Loucy (cell line): ENCODE measurements at regions not wholly inside any gene's neighbourhood (a gene's known extent, or its start where the extent isn't known, plus 50 kb on each side); places are given as distances from the start of the nearest gene placed in this dataset.
"Not testable (repeated sequence)": the region's sequence is repeated elsewhere in the genome, so short reads cannot be mapped to it uniquely, and the experiment has no call there.

ENCODE experiments used
- H2AFZ ChIP-seq: fragments of 200-600 bp; sonication (generic); 2 replicates; pipeline ENCODE4 v1.6.0; 2016; ENCODE audit warnings: antibody characterized with exemption, mild to moderate bottlenecking, low read length, moderate library complexity
- H3F3A ChIP-seq: fragments of 200-600 bp; 2 replicates; pipeline ENCODE4 v1.6.0; 2016; ENCODE audit warnings: antibody characterized with exemption, low read depth, mild to moderate bottlenecking
- H3K27me3 ChIP-seq: fragments of 200-600 bp; sonication (generic); 2 replicates; pipeline ENCODE4 v1.6.1; 2014; ENCODE audit warnings: low read length, mild to moderate bottlenecking; ENCODE audit not compliant: insufficient read depth, poor library complexity, severe bottlenecking
- H3K36me3 ChIP-seq: fragments of 200-600 bp; sonication (generic); 2 replicates; pipeline ENCODE4 v1.6.1; 2016; ENCODE audit warnings: low read length; ENCODE audit not compliant: insufficient read depth
- H3K4me1 ChIP-seq: fragments of 200-600 bp; sonication (generic); 2 replicates; pipeline ENCODE4 v1.5.1; 2014; ENCODE audit warnings: low read length, mild to moderate bottlenecking; ENCODE audit not compliant: insufficient read depth, poor library complexity, severe bottlenecking
- H3K4me2 ChIP-seq: fragments of 200-600 bp; sonication (generic); 2 replicates; pipeline ENCODE4 v1.6.0; 2014; ENCODE audit warnings: antibody characterized with exemption, low read length, low read depth, mild to moderate bottlenecking; ENCODE audit not compliant: poor library complexity, severe bottlenecking
- H3K4me3 ChIP-seq: fragments of 200-600 bp; sonication (generic); 2 replicates; pipeline ENCODE4 v1.5.1; 2014; ENCODE audit warnings: low read length, mild to moderate bottlenecking, mixed read lengths; ENCODE audit not compliant: poor library complexity, severe bottlenecking
- H3K79me2 ChIP-seq: fragments of 200-600 bp; sonication (generic); 2 replicates; pipeline ENCODE4 v1.6.1; 2014; ENCODE audit warnings: low read length; ENCODE audit not compliant: insufficient read depth
- H3K9ac ChIP-seq: fragments of 200-600 bp; sonication (generic); 2 replicates; pipeline ENCODE4 v1.6.0; 2014; ENCODE audit warnings: mild to moderate bottlenecking, low read depth, low read length, moderate library complexity; ENCODE audit not compliant: poor library complexity, severe bottlenecking
- H3K9me2 ChIP-seq: fragments of 200-600 bp; sonication (generic); replicated peaks from 2 replicates; pipeline ENCODE4 v1.6.1; 2016; ENCODE audit warnings: low read depth, low read length, mixed read lengths
- H3K9me3 ChIP-seq: fragments of 200-600 bp; sonication (generic); 2 replicates; pipeline ENCODE4 v1.6.1; 2014; ENCODE audit warnings: mild to moderate bottlenecking, antibody characterized with exemption, low read length, low read depth; ENCODE audit not compliant: insufficient read depth
- H4K20me1 ChIP-seq: fragments of 200-600 bp; sonication (generic); 2 replicates; pipeline ENCODE4 v1.6.0; 2014; ENCODE audit warnings: antibody characterized with exemption, low read length, mild to moderate bottlenecking; ENCODE audit not compliant: insufficient read depth, poor library complexity, severe bottlenecking
- EZH2phosphoT487 ChIP-seq: fragments of 200-600 bp; IDR thresholded peaks from 2 replicates; pipeline ENCODE4 v1.6.1; 2018; ENCODE audit warnings: antibody characterized with exemption, mild to moderate bottlenecking, moderate library complexity, borderline replicate concordance
- TF ChIP-seq, protein P1 (sequence below): fragments of 200-600 bp; sonication (generic); conservative IDR thresholded peaks from 2 replicates; pipeline ENCODE4 v1.5.1; 2014; ENCODE audit warnings: mild to moderate bottlenecking, antibody characterized with exemption, low read length

DNA sequence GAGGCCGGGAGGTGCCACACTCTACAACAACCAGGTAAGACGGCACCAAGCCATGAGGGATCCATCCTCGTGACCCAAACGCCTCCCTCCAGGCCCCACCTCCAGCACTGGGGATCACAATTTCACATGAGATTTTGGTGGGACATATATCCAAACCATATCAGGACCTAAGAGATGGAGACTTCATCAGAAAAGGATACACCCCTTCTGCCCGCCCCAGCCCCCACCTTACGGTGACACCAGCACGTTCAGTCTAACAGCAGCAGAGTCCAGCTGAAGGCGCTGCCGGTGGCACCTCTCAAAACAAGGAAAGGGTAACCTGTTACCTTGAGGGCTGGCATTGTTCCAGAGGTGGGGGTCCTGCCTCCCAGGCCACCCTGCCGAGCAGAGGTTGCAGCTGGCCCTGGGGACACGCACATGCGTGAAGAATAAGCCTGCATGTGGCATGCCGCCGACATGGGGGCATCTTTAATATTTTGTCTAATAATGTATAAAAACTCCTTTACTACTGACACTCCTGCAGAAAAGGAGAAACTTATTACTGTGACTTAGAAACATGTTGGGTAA lies 154.4 kb downstream of the GALR1 start:
- H3K36me3 ChIP-seq = no peaks in the 10 kb centered on the region
- H3K4me3 ChIP-seq = no peak overlapping the region
- no peaks in the 10 kb centered on the region for H4K20me1 ChIP-seq
- H2AFZ ChIP-seq = no peak overlapping the region
- H3K27me3 ChIP-seq = no peaks in the 10 kb centered on the region
- TF ChIP-seq, protein P1, sequence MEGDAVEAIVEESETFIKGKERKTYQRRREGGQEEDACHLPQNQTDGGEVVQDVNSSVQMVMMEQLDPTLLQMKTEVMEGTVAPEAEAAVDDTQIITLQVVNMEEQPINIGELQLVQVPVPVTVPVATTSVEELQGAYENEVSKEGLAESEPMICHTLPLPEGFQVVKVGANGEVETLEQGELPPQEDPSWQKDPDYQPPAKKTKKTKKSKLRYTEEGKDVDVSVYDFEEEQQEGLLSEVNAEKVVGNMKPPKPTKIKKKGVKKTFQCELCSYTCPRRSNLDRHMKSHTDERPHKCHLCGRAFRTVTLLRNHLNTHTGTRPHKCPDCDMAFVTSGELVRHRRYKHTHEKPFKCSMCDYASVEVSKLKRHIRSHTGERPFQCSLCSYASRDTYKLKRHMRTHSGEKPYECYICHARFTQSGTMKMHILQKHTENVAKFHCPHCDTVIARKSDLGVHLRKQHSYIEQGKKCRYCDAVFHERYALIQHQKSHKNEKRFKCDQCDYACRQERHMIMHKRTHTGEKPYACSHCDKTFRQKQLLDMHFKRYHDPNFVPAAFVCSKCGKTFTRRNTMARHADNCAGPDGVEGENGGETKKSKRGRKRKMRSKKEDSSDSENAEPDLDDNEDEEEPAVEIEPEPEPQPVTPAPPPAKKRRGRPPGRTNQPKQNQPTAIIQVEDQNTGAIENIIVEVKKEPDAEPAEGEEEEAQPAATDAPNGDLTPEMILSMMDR = no peak
- no peaks in the 10 kb centered on the region for H3K79me2 ChIP-seq
- no peaks in the 10 kb centered on the region for H3F3A ChIP-seq
- no peak overlapping the region for H3K9ac ChIP-seq
- no peak overlapping the region for H3K4me2 ChIP-seq
- no peaks in the 10 kb centered on the region for H3K9me3 ChIP-seq
- no peaks in the 10 kb centered on the region for H3K4me1 ChIP-seq
- no peaks in the 10 kb centered on the region for H3K9me2 ChIP-seq

- Histone ChIP-seq H3K9me2 (no peaks in the 10 kb centered on the region), H3K79me2 (no peaks in the 10 kb centered on the region), H3K9me3 (no peaks in the 10 kb centered on the region), H3K4me2 (no peak overlapping the region), H3K4me3 (no peak overlapping the region), H3F3A (no peaks in the 10 kb centered on the region), H3K4me1 (no peaks in the 10 kb centered on the region), H3K36me3 (no peaks in the 10 kb centered on the region), H2AFZ (no peak overlapping the region), H3K9ac (no peak overlapping the region), H3K27me3 (no peaks in the 10 kb centered on the region), H4K20me1 (no peaks in the 10 kb centered on the region)
- no peak for TF ChIP-seq EZH2phosphoT487
- TF ChIP-seq, protein P1 = no peak
Observed at GRCh38 chr18:77405096-77405495, 155.4 kb downstream of the GALR1 start.

DNA sequence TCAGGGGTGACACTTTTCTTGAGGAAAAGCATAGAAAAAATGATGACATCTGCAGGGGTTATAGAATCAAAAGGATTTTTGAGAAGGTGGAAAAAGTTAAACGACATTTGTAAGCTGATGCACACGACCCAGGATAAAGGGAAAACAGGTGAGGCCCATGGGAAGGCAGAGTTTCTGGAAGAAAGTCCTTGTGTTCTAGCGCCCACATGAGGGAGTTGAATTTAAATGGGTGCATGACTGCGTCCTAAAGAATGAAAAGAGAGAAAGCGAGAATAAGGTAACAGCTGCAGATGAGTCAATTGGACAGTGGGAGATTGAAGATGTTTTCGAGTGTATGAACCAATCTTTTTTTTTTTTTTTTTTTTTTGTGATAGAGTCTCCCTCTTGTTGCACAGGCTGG lies 158.1 kb downstream of the GALR1 start:
- H3K9me3 ChIP-seq = no peaks in the 10 kb centered on the region
- no peak overlapping the region for H3K9ac ChIP-seq
- no peak overlapping the region for H3K4me2 ChIP-seq
- H3F3A ChIP-seq = no peaks in the 10 kb centered on the region
- H4K20me1 ChIP-seq = no peaks in the 10 kb centered on the region
- TF ChIP-seq, protein P1 = peak; percentile 23; the same call in 1 of the 2 replicates
- TF ChIP-seq EZH2phosphoT487 = no peak
- no peak overlapping the region for H2AFZ ChIP-seq
- no peak overlapping the region for H3K4me3 ChIP-seq
- no peaks in the 10 kb centered on the region for H3K36me3 ChIP-seq
- H3K27me3 ChIP-seq = no peaks in the 10 kb centered on the region
- no peaks in the 10 kb centered on the region for H3K4me1 ChIP-seq
- no peaks in the 10 kb centered on the region for H3K79me2 ChIP-seq
- no peaks in the 10 kb centered on the region for H3K9me2 ChIP-seq

DNA sequence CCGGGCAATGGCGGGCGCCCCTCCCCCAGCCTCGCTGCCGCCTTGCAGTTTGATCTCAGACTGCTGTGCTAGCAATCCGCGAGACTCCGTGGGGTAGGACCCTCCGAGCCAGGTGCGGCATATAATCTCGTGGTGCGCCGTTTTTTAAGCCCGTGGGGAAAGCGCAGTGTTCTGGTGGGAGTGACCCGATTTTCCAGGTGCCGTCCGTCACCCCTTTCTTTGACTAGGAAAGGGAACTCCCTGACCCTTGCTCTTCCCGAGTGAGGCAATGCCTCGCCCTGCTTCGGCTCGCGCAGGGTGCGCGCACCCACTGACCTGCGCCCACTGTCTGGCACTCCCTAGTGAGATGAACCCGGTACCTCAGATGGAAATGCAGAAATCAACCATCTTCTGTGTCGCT lies 171.9 kb downstream of the GALR1 start:
- not testable (repeated sequence) for H3K79me2 ChIP-seq, H2AFZ ChIP-seq, H3F3A ChIP-seq, H3K27me3 ChIP-seq, H3K4me2 ChIP-seq, H3K9me2 ChIP-seq, H4K20me1 ChIP-seq, H3K9ac ChIP-seq, H3K4me1 ChIP-seq, H3K9me3 ChIP-seq, H3K36me3 ChIP-seq, H3K4me3 ChIP-seq
